ENCODE measurements at regions not wholly inside any gene's neighbourhood (a gene's known extent, or its start where the extent isn't known, plus 50 kb on each side); places are given as distances from the start of the nearest gene placed in this dataset.

GRCh38 chr7:94311515-94311914 is 83.2 kb upstream of the COL1A2 start:
- BruUV-seq (replicated peaks): no TSS peak
- Histone ChIP-seq H2BK15ac (ENCODE audit: low read depth, low read length) (no peak overlapping the region), H3K18ac (ENCODE audit: low read depth, low read length) (no peak overlapping the region), H2BK5ac (ENCODE audit: low read depth, low read length, poor library complexity, severe bottlenecking) (no peak overlapping the region), H3K4me3 (ENCODE audit: insufficient read depth, low read depth, low read length) (no peak overlapping the region), H4K20me1 (ENCODE audit: insufficient read depth, low read length) (no peaks in the 10 kb centered on the region), H4K91ac (ENCODE audit: insufficient read depth, low read depth, low read length) (no peak overlapping the region), H3K23ac (ENCODE audit: low read depth, low read length) (no peak overlapping the region), H2AK9ac (replicated peaks; ENCODE audit: low read depth, low read length, poor library complexity) (no peak overlapping the region), H3K9ac (ENCODE audit: low read depth, low read length) (no peak overlapping the region), H2BK120ac (ENCODE audit: low read depth, low read length) (no peak overlapping the region), H4K5ac (ENCODE audit: low read depth, low read length) (no peak overlapping the region), H3K36me3 (ENCODE audit: control insufficient read depth, insufficient read depth, low read length) (no peaks in the 10 kb centered on the region), H3K4me1 (ENCODE audit: control insufficient read depth, insufficient read depth, low read length) (peaks cover 3% of the 10 kb centered on the region), H2AFZ (replicated peaks; ENCODE audit: low read length, poor library complexity) (no peak overlapping the region), H3K56ac (ENCODE audit: extremely low read depth, insufficient read depth, low read length) (no peak overlapping the region), H3K9me1 (ENCODE audit: insufficient read depth, low read length) (no peaks in the 10 kb centered on the region), H3K9me3 (ENCODE audit: control insufficient read depth, insufficient read depth, low read length) (no peaks in the 10 kb centered on the region), H2BK20ac (ENCODE audit: low read depth, low read length) (no peak overlapping the region), H3K4ac (ENCODE audit: low read depth, low read length) (no peak overlapping the region), H3K4me2 (ENCODE audit: low read depth, low read length) (no peak overlapping the region), H3K79me1 (ENCODE audit: low read depth in 1 of 2, low read length in 2 of 2) (no peaks in the 10 kb centered on the region), H3K27ac (ENCODE audit: insufficient read depth, low read length) (no peak overlapping the region), H3K14ac (replicated peaks; ENCODE audit: low read depth, low read length) (no peak overlapping the region), H3K27me3 (ENCODE audit: control insufficient read depth, insufficient read depth, low read length) (no peaks in the 10 kb centered on the region), H4K8ac (ENCODE audit: low read depth in 2 of 2, low read length in 2 of 2) (no peak overlapping the region), H2AK5ac (ENCODE audit: low read depth, low read length) (no peak overlapping the region)
- TF ChIP-seq FOS (IDR thresholded peaks at IDR 0.05; ENCODE audit: low read depth, low read length) (no peak), RFX5 (IDR thresholded peaks at IDR 0.05; ENCODE audit: low read depth, low read length) (no peak), CTCF (conservative IDR thresholded peaks at IDR 0.05; ENCODE audit: low read depth, low read length) (no peak), CEBPB (IDR thresholded peaks at IDR 0.05; ENCODE audit: low read depth, low read length) (no peak), POLR2A (IDR thresholded peaks at IDR 0.05; ENCODE audit: low read depth, low read length) (no peak), RCOR1 (IDR thresholded peaks at IDR 0.05; ENCODE audit: insufficient replicate concordance, low read length) (no peak), SMC3 (IDR thresholded peaks at IDR 0.05; ENCODE audit: low read depth, low read length) (no peak), BHLHE40 (IDR thresholded peaks at IDR 0.05; ENCODE audit: low read depth, low read length) (no peak), RAD21 (IDR thresholded peaks at IDR 0.05; ENCODE audit: low read length) (no peak), NFE2L2 (IDR thresholded peaks at IDR 0.05; ENCODE audit: low read depth, low read length) (no peak), MAZ (IDR thresholded peaks at IDR 0.05; ENCODE audit: borderline replicate concordance, low read depth, low read length) (no peak), ELK1 (IDR thresholded peaks at IDR 0.05; ENCODE audit: borderline replicate concordance, low read depth, low read length) (no peak), MAFK (IDR thresholded peaks at IDR 0.05; ENCODE audit: low read depth, low read length) (no peak), MXI1 (IDR thresholded peaks at IDR 0.05; ENCODE audit: borderline replicate concordance, low read depth, low read length) (no peak), USF2 (IDR thresholded peaks at IDR 0.05; ENCODE audit: low read depth, low read length) (no peak), CHD1 (IDR thresholded peaks at IDR 0.05; ENCODE audit: low read depth, low read length) (no peak)
- intact Hi-C loops (cut with micrococcal nuclease): no loop called here
- no CpG with 5 or more reads among the region's 6 CpGs for WGBS, 2 experiments (ENCODE audit: extremely low coverage in 2 of 2, insufficient read length in 1 of 2)
- in situ Hi-C loops (cut with MboI; ENCODE audit: low sequenced_read_pairs): no loop called here
- ATAC-seq (ENCODE audit: low read depth) (no peak), DNase-seq (no peak)
- dilution Hi-C loops (cut with HindIII; ENCODE audit: low sequenced_read_pairs, unreplicated experiment): no loop called here
- POLR2A ChIA-PET (ENCODE audit: unreplicated experiment): no interaction called here
- CTCF ChIA-PET: no interaction called here

Data from IMR-90 (cell line).